Ramos (cell line): ENCODE measurements at regions not wholly inside any gene's neighbourhood (a gene's known extent, or its start where the extent isn't known, plus 50 kb on each side); places are given as distances from the start of the nearest gene placed in this dataset.

Experiments used
- in situ Hi-C: fragments of 300-500 bp; cut with MboI; formaldehyde crosslinking; loops from one replicate; pipeline ENCODE4 v1.14.3; 2022; ENCODE audit warnings: low sequenced_read_pairs; ENCODE audit not compliant: unreplicated experiment

DNA sequence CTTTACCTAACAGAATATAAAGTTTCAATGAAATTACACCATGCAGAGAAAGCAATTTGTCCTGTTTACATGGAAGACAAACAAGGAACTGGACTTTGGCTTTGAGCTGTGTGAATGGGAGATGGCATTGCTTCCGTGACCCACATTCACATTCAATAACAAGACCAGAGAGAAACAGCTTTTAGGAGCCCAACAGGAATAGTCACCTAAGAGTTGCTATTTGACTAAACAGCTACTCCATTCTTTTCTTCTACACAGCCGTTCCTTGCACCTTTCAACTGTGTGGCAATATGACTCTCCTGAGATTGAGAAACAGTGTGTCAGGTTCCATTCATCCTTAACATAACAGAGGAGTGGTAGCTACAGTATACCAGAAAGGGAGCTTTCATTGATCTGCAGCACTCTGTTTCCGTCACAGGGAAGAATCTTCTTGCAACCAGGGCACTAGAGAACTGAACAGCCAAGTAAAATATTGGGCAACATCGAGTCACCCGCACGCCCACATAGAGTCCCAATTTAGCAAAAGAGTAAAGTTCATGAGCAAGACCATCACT, 355.1 kb downstream of the HAO1 start:
- in situ Hi-C loops: no loop called here

DNA sequence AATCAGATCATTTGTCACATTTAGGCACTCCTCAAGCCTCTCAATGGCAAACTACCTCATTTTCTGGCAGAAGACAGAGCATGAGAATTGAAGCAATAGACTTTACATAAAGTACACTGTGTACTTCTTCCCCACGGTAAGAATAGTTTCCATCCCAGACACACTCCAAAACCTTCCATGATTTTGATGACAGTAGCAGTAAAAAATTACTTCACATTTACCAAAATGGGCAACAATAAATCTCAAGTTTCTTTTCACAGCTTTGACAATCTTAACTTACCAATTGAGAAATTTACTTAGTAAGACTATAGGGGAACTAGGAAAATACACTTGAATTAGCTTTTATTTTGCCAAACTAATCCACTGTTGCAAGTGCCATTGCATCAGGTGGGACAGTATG, 353.8 kb downstream of the HAO1 start:
- in situ Hi-C loops: no loop called here

DNA sequence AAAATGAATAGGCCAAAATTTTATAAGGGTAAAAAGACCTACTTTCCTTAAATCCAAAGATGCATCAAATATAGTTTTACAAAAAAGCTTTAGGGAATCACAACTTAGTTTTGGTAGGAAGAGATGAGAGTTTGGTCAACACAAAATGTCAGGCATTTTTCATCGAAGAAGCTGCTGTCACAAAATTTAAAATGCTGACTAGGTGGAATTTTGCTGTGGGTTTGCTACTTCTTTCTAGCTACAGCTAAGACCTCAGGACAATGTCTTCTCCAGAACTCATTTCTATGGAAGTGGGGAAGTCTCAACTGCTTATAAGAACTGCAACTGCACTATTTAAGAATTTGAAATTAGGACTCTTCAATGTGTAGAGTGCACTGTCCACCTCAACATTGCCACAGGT, 351.1 kb downstream of the HAO1 start:
- in situ Hi-C loops: no loop called here

GRCh38 chr20:7596541-7596940, 343.7 kb downstream of the HAO1 start:
- in situ Hi-C loops: no loop called here

GRCh38 chr20:7601431-7601830, 338.8 kb downstream of the HAO1 start:
- in situ Hi-C loops: no loop called here

GRCh38 chr20:7606941-7607340, 333.3 kb downstream of the HAO1 start:
- in situ Hi-C loops: no loop called here

DNA sequence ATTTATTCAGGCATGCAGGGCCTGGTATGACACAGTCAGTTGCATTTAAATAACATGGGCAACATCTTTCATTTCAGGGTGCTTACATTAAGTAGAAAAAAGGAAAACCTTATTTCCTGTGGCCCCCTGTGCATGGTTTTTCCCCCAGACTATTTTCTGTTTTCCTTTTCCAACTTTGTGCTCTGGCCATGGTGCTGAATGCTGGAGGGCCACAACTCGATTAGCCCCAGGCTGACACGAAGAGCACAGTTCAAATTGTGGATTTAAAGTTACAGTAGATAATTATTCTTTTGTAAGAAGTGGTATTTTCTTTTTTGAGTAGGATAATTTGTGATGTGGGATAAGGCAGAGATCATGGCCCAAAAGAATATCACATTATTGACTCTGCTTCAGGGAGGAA, 332.0 kb downstream of the HAO1 start:
- in situ Hi-C loops: no loop called here

- in situ Hi-C loops: no loop called here
Measured at GRCh38 chr20:7609251-7609650, 331.0 kb downstream of the HAO1 start.

DNA sequence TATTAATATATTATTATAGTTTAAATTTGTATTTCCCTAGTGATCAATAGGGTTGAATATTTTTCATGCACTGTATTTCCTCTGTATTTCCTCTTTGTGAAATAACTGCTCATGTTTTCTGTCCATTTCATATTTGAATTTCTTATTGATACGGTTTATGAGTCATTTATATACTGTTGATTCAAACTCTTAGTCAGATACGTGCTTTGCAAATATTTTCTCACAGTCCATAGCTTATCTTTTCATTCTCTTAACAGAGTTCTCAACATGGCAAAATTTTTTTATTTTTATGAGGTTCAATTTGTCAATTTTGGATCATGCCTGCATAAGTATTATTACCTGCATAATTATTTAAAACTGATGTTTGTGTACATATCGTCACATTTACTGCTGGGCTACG, 329.6 kb downstream of the HAO1 start:
- in situ Hi-C loops: no loop called here

DNA sequence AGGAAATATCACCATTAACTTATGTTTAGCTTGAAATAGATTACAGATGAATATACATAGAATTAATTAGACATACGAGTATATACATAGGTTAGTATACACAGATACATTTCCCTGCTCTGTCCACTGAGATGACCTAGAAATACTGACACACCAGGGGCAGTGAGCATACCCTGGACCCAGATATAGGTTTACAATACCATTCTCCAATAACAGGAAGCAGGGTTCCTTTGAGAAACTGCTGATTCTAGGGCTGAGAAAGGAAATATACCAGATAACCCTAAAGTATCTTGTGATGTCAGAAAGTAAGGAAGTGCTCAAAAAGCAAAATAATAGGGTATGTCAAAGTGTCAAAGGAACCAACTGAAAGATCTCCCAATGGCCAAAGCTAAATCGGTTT, 322.5 kb downstream of the HAO1 start:
- in situ Hi-C loops: no loop called here

DNA sequence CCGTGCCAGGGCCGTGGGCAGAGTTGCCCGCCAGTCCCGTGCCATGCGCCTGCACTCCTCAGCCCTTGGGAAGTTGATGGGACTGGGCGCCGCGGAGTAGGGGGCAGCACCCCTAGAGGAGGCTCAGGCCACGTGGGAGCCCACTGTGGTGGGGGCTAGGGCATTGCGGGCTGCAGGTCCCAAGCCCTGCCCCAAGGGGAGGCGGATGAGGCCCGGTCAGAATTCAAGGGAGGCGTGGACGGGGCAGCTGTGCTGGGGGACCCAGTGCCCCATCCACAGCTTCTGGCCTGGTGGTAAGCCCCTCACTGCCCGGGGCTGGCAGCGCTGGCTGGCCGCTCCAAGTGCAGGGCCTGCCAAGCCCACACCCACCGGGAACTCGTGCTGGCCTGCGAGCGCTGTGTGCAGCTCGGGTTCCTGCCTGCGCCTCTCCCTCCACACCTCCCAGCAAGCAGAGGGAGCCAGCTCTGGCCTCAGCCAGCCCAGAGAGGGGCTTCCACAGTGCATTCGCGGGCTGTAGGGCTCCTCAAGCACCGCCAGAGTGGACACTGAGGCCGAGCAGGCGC, 317.8 kb downstream of the HAO1 start:
- in situ Hi-C loops: no loop called here

DNA sequence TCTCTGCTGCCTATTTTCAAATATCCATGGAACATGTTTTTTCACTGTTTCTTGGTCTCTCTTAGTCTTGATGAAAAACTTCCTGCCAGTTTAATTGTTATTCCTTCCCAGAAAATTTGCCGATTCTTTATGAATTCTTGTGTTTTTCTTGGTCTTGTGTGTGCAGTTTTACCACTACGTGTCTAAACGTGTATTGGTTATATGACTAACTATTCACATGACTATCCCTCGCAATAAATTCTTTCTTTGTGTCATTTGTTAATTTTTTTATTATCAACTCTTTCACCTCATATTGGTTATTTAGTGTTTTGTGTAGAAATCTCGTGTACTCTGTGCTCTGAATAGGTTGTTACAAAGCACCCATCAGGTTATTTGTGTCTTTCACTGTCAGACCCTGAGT, 315.4 kb downstream of the HAO1 start:
- in situ Hi-C loops: no loop called here

DNA sequence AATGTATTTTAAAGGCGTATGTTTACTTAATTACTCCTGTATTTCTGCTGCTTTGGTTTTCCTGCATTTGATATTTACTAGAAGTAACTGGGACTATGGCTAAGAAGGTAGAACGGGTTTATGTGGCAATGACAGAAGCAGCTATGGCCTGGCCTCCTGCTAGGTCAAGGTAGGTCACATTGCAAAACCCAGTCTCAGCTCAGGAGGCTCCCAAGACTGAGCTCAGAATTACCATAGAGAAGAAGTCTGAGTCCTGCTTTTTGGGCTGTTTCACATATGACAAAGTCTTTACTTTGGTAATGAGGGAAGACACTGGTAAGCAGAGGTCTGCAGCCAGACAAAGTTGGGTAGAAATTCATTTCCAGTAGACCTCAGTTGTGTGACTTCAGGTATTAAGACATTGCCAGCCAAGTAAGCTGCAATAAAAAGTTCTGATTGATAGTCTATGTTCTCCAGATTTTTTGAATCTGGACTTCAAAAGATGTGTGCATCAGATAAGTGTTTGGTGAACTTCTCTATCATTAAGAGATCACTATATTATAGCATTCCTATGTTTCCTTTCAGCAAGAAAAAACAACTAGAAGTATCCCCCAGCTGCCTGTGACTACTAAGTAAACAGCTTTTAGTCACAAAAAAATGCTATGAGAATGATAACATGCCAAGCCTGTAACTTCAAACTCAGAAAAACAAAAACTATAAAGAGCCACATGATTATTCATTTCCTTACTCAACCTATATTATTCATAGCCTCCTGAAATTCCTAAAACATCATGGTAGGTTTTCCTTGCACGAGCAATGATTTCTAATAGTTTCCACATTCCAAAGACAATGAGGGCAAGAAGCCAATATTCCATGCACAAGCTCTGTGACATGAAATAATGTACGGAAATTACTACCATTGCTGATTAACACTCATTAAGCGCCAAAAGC, 312.3 kb downstream of the HAO1 start:
- in situ Hi-C loops: no loop called here

GRCh38 chr20:7629880-7630279, 310.4 kb downstream of the HAO1 start:
- in situ Hi-C loops: no loop called here

DNA sequence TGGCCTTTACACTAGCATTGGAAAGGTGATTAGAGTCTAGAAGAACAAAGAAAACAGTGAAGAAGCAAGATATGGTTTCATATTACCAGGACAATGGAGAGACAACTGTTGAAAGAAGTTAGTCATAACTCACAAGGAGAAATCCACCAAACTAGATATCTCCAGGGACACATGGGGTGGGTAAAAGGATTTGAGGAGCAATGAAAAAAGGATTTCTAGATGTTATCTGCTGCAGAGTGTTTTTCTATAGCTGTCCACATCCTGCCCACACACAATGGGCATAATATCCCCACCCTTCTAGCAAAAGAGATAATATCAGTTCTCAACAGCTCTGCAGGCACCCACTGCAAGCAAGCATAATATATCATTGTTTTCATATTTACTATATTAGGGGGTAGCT, 303.1 kb downstream of the HAO1 start:
- in situ Hi-C loops: no loop called here

GRCh38 chr20:7650086-7650879, 290.0 kb downstream of the HAO1 start:
- in situ Hi-C loops: no loop called here

DNA sequence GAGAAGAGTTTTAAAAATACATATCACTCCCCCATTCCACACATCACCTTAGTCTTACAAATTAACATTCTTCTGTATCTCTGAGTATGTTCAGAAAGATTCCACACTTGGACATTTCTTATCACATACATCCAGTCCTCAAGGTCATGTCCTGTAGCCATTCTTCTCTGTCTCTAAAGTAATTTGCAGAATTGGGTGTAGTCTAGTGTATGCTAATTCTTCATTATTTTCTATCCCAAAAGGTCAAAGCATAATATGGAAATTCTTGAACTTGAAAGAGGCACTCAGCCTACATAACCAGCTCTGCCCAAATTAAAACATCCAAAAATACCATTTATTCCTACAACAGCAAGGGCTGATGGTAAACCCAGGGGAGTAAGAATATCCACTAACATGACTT, 286.0 kb downstream of the HAO1 start:
- in situ Hi-C loops: no loop called here

DNA sequence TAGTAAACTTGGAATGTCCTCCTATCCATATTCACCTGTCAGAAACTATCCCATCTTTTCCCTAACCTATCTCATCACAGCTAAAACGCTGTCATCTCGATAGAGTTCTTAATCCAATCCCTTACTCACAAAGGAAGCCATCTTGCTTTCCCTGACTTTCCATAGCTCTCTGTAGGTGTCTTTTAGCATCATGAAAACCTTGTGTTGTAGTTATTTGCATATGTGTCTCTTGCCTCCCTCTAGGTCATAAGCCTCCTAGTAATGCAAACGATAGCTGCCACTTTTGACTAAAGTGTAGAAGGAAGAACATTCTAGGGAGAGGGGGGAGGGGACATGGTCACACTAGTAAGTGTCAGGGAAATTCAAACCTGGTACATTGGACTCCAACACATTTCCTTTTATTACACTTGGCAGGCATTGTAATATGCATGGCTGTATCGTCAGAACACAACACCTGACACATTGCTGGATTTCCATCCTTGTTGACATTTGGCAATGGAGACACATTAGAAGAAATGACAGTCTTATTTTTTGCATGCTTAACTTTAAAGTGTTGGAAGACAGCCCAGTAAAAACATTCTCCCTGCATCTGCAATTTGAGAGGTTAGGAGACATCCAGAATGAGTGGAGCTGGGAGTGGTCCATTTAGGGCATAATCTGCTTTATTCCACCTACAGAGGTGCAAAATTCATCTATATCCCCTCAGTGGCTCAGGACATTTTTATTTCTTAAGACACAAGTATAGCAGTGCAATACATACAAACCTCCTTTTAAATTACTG, 283.4 kb downstream of the HAO1 start:
- in situ Hi-C loops: no loop called here

DNA sequence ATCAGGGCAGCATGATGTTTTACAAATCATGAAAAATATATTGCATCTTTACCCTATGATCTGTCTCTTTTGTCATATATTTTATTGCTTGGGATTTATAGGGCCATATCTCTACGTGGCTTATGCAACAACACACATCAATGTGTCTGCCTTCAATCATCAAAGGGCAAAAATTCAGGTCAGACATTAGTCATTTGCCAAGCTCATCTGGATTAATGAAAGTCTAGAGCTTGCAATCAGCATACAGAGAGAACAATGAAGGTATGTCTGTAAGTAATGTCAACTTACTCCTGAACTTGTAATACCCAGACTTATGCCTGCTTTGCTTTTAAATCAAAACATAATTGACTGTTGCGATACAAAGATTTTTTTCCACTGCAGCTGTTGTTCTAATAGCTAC, 282.7 kb downstream of the HAO1 start:
- in situ Hi-C loops: no loop called here

- in situ Hi-C loops: no loop called here
Measured at GRCh38 chr20:7660165-7660564, 280.1 kb downstream of the HAO1 start.
